ENCODE measurements at regions not wholly inside any gene's neighbourhood (a gene's known extent, or its start where the extent isn't known, plus 50 kb on each side); places are given as distances from the start of the nearest gene placed in this dataset.

GRCh38 chr2:219929835-219930234, 302.4 kb downstream of the SLC4A3 start:
- TF ChIP-seq POLR2A (IDR thresholded peaks at IDR 0.05): no peak
- no peak for TF ChIP-seq POLR2AphosphoS5 (IDR thresholded peaks at IDR 0.05)
- no peak for TF ChIP-seq CTCF (IDR thresholded peaks at IDR 0.05)

All from transverse colon (tissue), 4 donors.